Stimulated activated CD4-positive, alpha-beta T cell treated with anti-CD3 and anti-CD28 coated beads, Interleukin-15, amount 100 ng/mL, for 1 hour (primary cell): ENCODE measurements at regions not wholly inside any gene's neighbourhood (a gene's known extent, or its start where the extent isn't known, plus 50 kb on each side); places are given as distances from the start of the nearest gene placed in this dataset.

Experiments used
- DNase-seq, 2 donors: peaks; one replicate each; pipeline ENCODE4 v3.0.0-alpha.2; 2020; ENCODE audit warnings: low read depth in 1 of 2, low spot score in 1 of 2

- no peak for DNase-seq
These were observed 183.2 kb upstream of the LYZL1 start for GRCh38 chr10:29105516-29106215.

GRCh38 chr10:29106287-29106686 lies 182.6 kb upstream of the LYZL1 start:
- no peak for DNase-seq

GRCh38 chr10:29107866-29108498 lies 180.9 kb upstream of the LYZL1 start:
- DNase-seq: no peak

GRCh38 chr10:29109707-29110571 lies 178.9 kb upstream of the LYZL1 start:
- no peak for DNase-seq

- DNase-seq: no peak
These were observed 175.8 kb upstream of the LYZL1 start for GRCh38 chr10:29112827-29113615.

- DNase-seq: no peak
These were observed 175.3 kb upstream of the LYZL1 start for GRCh38 chr10:29113616-29113945.

GRCh38 chr10:29114141-29114540 lies 174.7 kb upstream of the LYZL1 start:
- DNase-seq: no peak

GRCh38 chr10:29117781-29118180 lies 171.1 kb upstream of the LYZL1 start:
- DNase-seq: no peak

GRCh38 chr10:29119374-29119773 lies 169.5 kb upstream of the LYZL1 start:
- no peak for DNase-seq

GRCh38 chr10:29120216-29120615 lies 168.7 kb upstream of the LYZL1 start:
- no peak for DNase-seq

GRCh38 chr10:29124864-29125263 lies 164.0 kb upstream of the LYZL1 start:
- DNase-seq: no peak

GRCh38 chr10:29127037-29127700 lies 161.7 kb upstream of the LYZL1 start:
- no peak for DNase-seq

- DNase-seq: no peak
These were observed 161.1 kb upstream of the LYZL1 start for GRCh38 chr10:29127731-29128130.

- no peak for DNase-seq
These were observed 158.6 kb upstream of the LYZL1 start for GRCh38 chr10:29130190-29130673.

- DNase-seq: no peak
These were observed 156.8 kb upstream of the LYZL1 start for GRCh38 chr10:29131952-29132547.

- no peak for DNase-seq
These were observed 156.2 kb upstream of the LYZL1 start for GRCh38 chr10:29132551-29133111.

- DNase-seq: no peak
These were observed 153.5 kb upstream of the LYZL1 start for GRCh38 chr10:29135337-29135736.

GRCh38 chr10:29136411-29136810 lies 152.5 kb upstream of the LYZL1 start:
- no peak for DNase-seq

- DNase-seq: no peak
These were observed 148.7 kb upstream of the LYZL1 start for GRCh38 chr10:29140151-29140550.

- DNase-seq: no peak
These were observed 147.9 kb upstream of the LYZL1 start for GRCh38 chr10:29140991-29141390.
